Left lung (tissue), 4 donors: ENCODE measurements at regions not wholly inside any gene's neighbourhood (a gene's known extent, or its start where the extent isn't known, plus 50 kb on each side); places are given as distances from the start of the nearest gene placed in this dataset.
"Not testable (repeated sequence)": the region's sequence is repeated elsewhere in the genome, so short reads cannot be mapped to it uniquely, and the experiment has no call there.

Source experiments
- ATAC-seq: fragments of 200-7000 bp; cut with Tn5 transposase; one replicate; pipeline ENCODE4 v1.9.1; 2020; ENCODE audit warnings: moderate library complexity
- DNase-seq, 4 donors: peaks; one replicate each; pipeline ENCODE4 v3.0.0-alpha.2; 2013 to 2020
- H3K27ac ChIP-seq, 2 donors: fragments of 200-600 bp; sonication (generic) in 1 of 2; one replicate each; pipeline versions ENCODE4 v1.5.0 to v1.8.0; 2020 to 2021
- H3K27me3 ChIP-seq, 2 donors: fragments of 200-600 bp; sonication (generic) in 1 of 2; one replicate each; pipeline versions ENCODE4 v1.5.0 to v1.8.0; 2020 to 2021
- H3K36me3 ChIP-seq, 2 donors: fragments of 200-600 bp; sonication (generic) in 1 of 2; one replicate each; pipeline versions ENCODE4 v1.5.0 to v1.8.0; 2020 to 2021
- H3K4me1 ChIP-seq, 2 donors: fragments of 200-600 bp; one replicate each; pipeline ENCODE4 v1.8.0; 2021
- H3K4me3 ChIP-seq, 2 donors: fragments of 200-600 bp; sonication (generic) in 1 of 2; one replicate each; pipeline versions ENCODE4 v1.5.0 to v1.8.0; 2020 to 2021; ENCODE audit warnings: mild to moderate bottlenecking in 1 of 2
- H3K9me3 ChIP-seq, 2 donors: fragments of 200-600 bp; sonication (generic) in 1 of 2; one replicate each; pipeline versions ENCODE4 v1.5.0 to v1.8.0; 2020 to 2021
- intact Hi-C, 2 donors: fragments of 100-400 bp; cut with DNase I; formaldehyde crosslinking; loops; one replicate each; pipeline versions ENCODE4 v1.11.2 to v1.14.2; 2022
- TF ChIP-seq, protein P1 (sequence below), 2 donors: fragments of 200-600 bp; sonication (generic) in 1 of 2; IDR thresholded peaks; one replicate each; pipeline versions ENCODE4 v1.5.0 to v1.8.0; 2021; ENCODE audit warnings: antibody characterized with exemption in 2 of 2
- donor health status: DM: no; HTN: yes; CAD: no.
- donor health status: DM: no; HTN: no; CAD: no.

DNA sequence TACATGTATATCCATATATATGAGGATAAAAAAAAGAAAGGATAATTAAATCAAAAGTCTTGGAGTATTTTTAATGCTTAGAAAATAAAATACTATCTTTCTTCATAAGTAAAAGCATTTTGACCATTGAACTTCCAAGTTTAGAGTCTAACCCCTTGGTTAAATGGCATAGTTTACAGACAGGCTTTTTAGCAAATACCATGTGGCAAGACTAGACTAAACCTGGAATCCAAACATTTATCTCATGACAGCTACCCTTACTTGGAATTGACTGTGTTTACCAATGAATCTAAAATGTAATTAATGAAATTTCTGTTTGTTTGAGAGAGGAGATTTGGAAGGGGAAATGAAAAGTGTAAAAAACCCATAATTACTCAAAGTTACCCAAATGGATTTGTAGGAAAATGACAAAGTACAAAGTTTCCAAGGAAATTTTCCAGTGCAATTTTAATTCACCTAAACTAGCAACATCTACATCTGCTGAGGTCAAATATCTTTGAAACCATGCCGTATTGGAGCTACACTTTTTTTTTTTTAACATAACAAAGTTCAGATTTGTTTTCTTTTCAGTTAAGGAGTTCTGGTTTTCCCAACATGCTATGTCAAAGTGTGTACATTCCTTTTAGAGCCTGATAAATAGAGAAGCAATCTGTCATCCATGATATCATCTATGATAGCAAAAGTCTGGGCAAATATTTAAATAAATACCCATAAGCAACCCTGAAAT, 272.1 kb upstream of the DAB2 start:
- Histone ChIP-seq H3K9me3 (no peaks in the 10 kb centered on the region), H3K27me3 (no peaks in the 10 kb centered on the region), H3K4me3 (no peak overlapping the region), H3K36me3 (no peaks in the 10 kb centered on the region), H3K27ac (no peak overlapping the region), H3K4me1 (no peaks in the 10 kb centered on the region)
- ATAC-seq (no peak), DNase-seq (no peak)
- TF ChIP-seq, protein P1, sequence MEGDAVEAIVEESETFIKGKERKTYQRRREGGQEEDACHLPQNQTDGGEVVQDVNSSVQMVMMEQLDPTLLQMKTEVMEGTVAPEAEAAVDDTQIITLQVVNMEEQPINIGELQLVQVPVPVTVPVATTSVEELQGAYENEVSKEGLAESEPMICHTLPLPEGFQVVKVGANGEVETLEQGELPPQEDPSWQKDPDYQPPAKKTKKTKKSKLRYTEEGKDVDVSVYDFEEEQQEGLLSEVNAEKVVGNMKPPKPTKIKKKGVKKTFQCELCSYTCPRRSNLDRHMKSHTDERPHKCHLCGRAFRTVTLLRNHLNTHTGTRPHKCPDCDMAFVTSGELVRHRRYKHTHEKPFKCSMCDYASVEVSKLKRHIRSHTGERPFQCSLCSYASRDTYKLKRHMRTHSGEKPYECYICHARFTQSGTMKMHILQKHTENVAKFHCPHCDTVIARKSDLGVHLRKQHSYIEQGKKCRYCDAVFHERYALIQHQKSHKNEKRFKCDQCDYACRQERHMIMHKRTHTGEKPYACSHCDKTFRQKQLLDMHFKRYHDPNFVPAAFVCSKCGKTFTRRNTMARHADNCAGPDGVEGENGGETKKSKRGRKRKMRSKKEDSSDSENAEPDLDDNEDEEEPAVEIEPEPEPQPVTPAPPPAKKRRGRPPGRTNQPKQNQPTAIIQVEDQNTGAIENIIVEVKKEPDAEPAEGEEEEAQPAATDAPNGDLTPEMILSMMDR (IDR thresholded peaks at IDR 0.05), result no peak
- intact Hi-C loops, result no loop called here

- TF ChIP-seq, protein P1 (IDR thresholded peaks at IDR 0.05), result no peak
- H3K36me3 ChIP-seq, result no peaks in the 10 kb centered on the region
- H3K27me3 ChIP-seq, result no peaks in the 10 kb centered on the region
- H3K4me1 ChIP-seq, result no peaks in the 10 kb centered on the region
- ATAC-seq, result no peak
- no peak overlapping the region for H3K4me3 ChIP-seq
- peaks cover 0 to 7% of the 10 kb centered on the region in 2 donors for H3K9me3 ChIP-seq
- no peak overlapping the region for H3K27ac ChIP-seq
- intact Hi-C loops, result no loop called here
- no peak for DNase-seq
These were observed 267.2 kb upstream of the DAB2 start for GRCh38 chr5:39691993-39692392.

GRCh38 chr5:39691136-39691535, 266.4 kb upstream of the DAB2 start:
- H3K27ac ChIP-seq, result no peak overlapping the region
- H3K36me3 ChIP-seq, result no peaks in the 10 kb centered on the region
- TF ChIP-seq, protein P1 (IDR thresholded peaks at IDR 0.05), result no peak
- no peaks in the 10 kb centered on the region for H3K27me3 ChIP-seq
- peaks cover 0 to 7% of the 10 kb centered on the region in 2 donors for H3K9me3 ChIP-seq
- no peak overlapping the region for H3K4me3 ChIP-seq
- no peak for DNase-seq
- ATAC-seq, result no peak
- intact Hi-C loops, result no loop called here
- no peaks in the 10 kb centered on the region for H3K4me1 ChIP-seq

- no peak overlapping the region for H3K4me3 ChIP-seq
- no peaks in the 10 kb centered on the region for H3K36me3 ChIP-seq
- DNase-seq (no peak), ATAC-seq (no peak)
- peaks cover 0 to 7% of the 10 kb centered on the region in 2 donors for H3K9me3 ChIP-seq
- no peak overlapping the region for H3K27ac ChIP-seq
- intact Hi-C loops, result no loop called here
- no peaks in the 10 kb centered on the region for H3K4me1 ChIP-seq
- TF ChIP-seq, protein P1 (IDR thresholded peaks at IDR 0.05), result no peak
- H3K27me3 ChIP-seq, result no peaks in the 10 kb centered on the region
These were observed 265.1 kb upstream of the DAB2 start for GRCh38 chr5:39689919-39690318.

- H3K4me1 ChIP-seq, H3K4me3 ChIP-seq, DNase-seq, ATAC-seq, intact Hi-C loops, H3K27me3 ChIP-seq, H3K36me3 ChIP-seq, H3K9me3 ChIP-seq, H3K27ac ChIP-seq: not testable (repeated sequence)
These were observed 263.1 kb upstream of the DAB2 start for GRCh38 chr5:39687924-39688323.

DNA sequence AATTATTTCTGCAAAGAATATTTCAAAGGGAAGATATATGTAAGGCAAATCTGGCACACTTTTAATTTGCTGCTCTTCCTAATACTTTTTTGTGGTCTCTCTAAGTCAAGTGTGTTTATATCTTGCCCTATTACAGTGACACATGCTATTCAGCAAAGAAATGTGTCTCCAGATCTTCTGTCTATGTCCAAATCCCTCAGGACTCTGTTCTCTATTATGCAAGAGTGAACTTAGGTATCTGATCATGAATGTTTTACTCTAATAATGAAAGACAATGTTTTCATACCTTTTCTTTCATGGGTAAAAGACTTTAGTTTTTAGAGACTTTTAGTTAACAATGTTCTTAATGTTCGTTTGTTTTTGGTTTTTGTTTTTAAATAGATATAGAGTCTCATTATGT, 255.4 kb upstream of the DAB2 start:
- no peak for DNase-seq
- intact Hi-C loops, result no loop called here

More for the DNA sequence above, 255.4 kb upstream of the DAB2 start:
- H3K27me3 ChIP-seq, result no peaks in the 10 kb centered on the region
- no peaks in the 10 kb centered on the region for H3K36me3 ChIP-seq
- H3K9me3 ChIP-seq, result peaks cover 0 to 4% of the 10 kb centered on the region in 2 donors
- no peak for ATAC-seq
- no peak overlapping the region for H3K4me3 ChIP-seq
- no peaks in the 10 kb centered on the region for H3K4me1 ChIP-seq
- no peak overlapping the region for H3K27ac ChIP-seq
- TF ChIP-seq, protein P1 (IDR thresholded peaks at IDR 0.05), result no peak
